ENCODE measurements at regions not wholly inside any gene's neighbourhood (a gene's known extent, or its start where the extent isn't known, plus 50 kb on each side); places are given as distances from the start of the nearest gene placed in this dataset.

- H3K4me2 ChIP-seq (ENCODE audit: insufficient read depth, insufficient read length, low read length): no peak overlapping the region
- peaks cover 9% of the 10 kb centered on the region for H3K9me3 ChIP-seq (ENCODE audit: control insufficient read depth, low read depth, low read length)
- no CpG with 5 or more reads among the region's 7 CpGs for WGBS (ENCODE audit: extremely low coverage, insufficient read length, low lambda C conversion rate)
- H2BK12ac ChIP-seq (ENCODE audit: insufficient read length, low read depth, low read length): no peak overlapping the region
- no peaks in the 10 kb centered on the region for H3K79me1 ChIP-seq (ENCODE audit: insufficient read depth, low read depth, low read length, poor library complexity, severe bottlenecking)
- no peak overlapping the region for H3K56ac ChIP-seq (ENCODE audit: insufficient read length, low read depth, low read length)
- Mint-ChIP-seq H3K9me3 (peaks cover 20 to 27% of the 10 kb centered on the region in 2 experiments), H3K4me3 (no peak overlapping the region; a peak in 1 of 5 replicates), H3K4me1 (peaks cover 2 to 3% of the 10 kb centered on the region in 2 experiments; a peak in 3 of 4 replicates), H3K36me3 (ENCODE audit: insufficient read depth in 1 of 3, low read depth in 3 of 3) (peaks cover 0 to 14% (median 8%) of the 10 kb centered on the region in 3 experiments; a peak in 5 of 7 replicates), H3K27ac (no peak overlapping the region; a peak in 1 of 7 replicates), H3K27me3 (ENCODE audit: low read depth) (peaks cover 5% of the 10 kb centered on the region)
- H3K27ac ChIP-seq (ENCODE audit: insufficient read length, low read depth, low read length): no peak overlapping the region
- no peak overlapping the region for H2BK120ac ChIP-seq (ENCODE audit: low read depth, low read length, poor library complexity, severe bottlenecking)
- no peaks in the 10 kb centered on the region for H3K4me1 ChIP-seq (ENCODE audit: insufficient read depth, low read length)
- no peaks in the 10 kb centered on the region for H4K20me1 ChIP-seq (ENCODE audit: control insufficient read depth, insufficient read depth, insufficient read length)
- no peak overlapping the region for H4K91ac ChIP-seq (ENCODE audit: insufficient read length, low read depth, low read length)
- no peak overlapping the region for H2BK15ac ChIP-seq (ENCODE audit: low read depth, low read length)
- no peaks in the 10 kb centered on the region for H3K79me2 ChIP-seq (ENCODE audit: insufficient read depth, low read length)
- H4K8ac ChIP-seq (replicated peaks; ENCODE audit: insufficient read length, low read depth, low read length): no peak overlapping the region
- no peak for DNase-seq
- no peak overlapping the region for H3K4ac ChIP-seq (ENCODE audit: low read depth, low read length)
- no peak for TF ChIP-seq CTCF (conservative IDR thresholded peaks at IDR 0.05)
- no peak overlapping the region for H3T11ph ChIP-seq (ENCODE audit: low read length)
- no peak overlapping the region for H3K9ac ChIP-seq (ENCODE audit: extremely low read depth, insufficient read length, low read length)
- no peak overlapping the region for H4K5ac ChIP-seq (ENCODE audit: insufficient read length, low read depth, low read length)
- no peaks in the 10 kb centered on the region for H3K23me2 ChIP-seq (ENCODE audit: insufficient read length, low read depth, low read length, poor library complexity, severe bottlenecking)
- no peaks in the 10 kb centered on the region for H3K27me3 ChIP-seq (ENCODE audit: insufficient read depth, low read length)
- H2AFZ ChIP-seq (ENCODE audit: low read length): no peak overlapping the region
- H2BK5ac ChIP-seq (ENCODE audit: insufficient read length, low read length): no peak overlapping the region
- H3K14ac ChIP-seq (ENCODE audit: insufficient read depth, low read length): no peak overlapping the region
- H3K23ac ChIP-seq (ENCODE audit: insufficient read length, low read depth, low read length): no peak overlapping the region
- no peak overlapping the region for H2BK20ac ChIP-seq (ENCODE audit: low read depth, low read length, poor library complexity, severe bottlenecking)
- no peak overlapping the region for H2AK5ac ChIP-seq (ENCODE audit: insufficient read length, low read length)
- no peak overlapping the region for H3K18ac ChIP-seq (ENCODE audit: insufficient read length, low read depth, low read length)
Observed at GRCh38 chr6:15796130-15796771, 133.4 kb upstream of the DTNBP1 start.
